NB4 (cell line): ENCODE measurements at regions not wholly inside any gene's neighbourhood (a gene's known extent, or its start where the extent isn't known, plus 50 kb on each side); places are given as distances from the start of the nearest gene placed in this dataset.

Source experiments
- DNase-seq: peaks from one replicate; pipeline ENCODE4 v3.0.0; 2010; ENCODE audit warnings: low read depth
- H3K4me3 ChIP-seq: one replicate; pipeline ENCODE4 v1.5.1; 2011; ENCODE audit warnings: mild to moderate bottlenecking, low read depth, low read length, moderate library complexity
- MYC ChIP-seq: IDR thresholded peaks from 2 replicates; pipeline ENCODE4 v1.6.1; 2011; ENCODE audit warnings: low read depth, low read length
- POLR2A ChIP-seq: IDR thresholded peaks from 2 replicates; pipeline ENCODE4 v1.6.1; 2011; ENCODE audit warnings: mild to moderate bottlenecking; ENCODE audit not compliant: insufficient read length; ENCODE audit errors: extremely low read depth
- TF ChIP-seq, protein P1 (sequence below): IDR thresholded peaks from 2 replicates; pipeline ENCODE4 v1.6.1; 2011; ENCODE audit warnings: low read depth, low read length
- TF ChIP-seq, protein P2 (sequence below): IDR thresholded peaks from one replicate; pipeline ENCODE4 v1.5.1; 2012; ENCODE audit warnings: low read depth, low read length

DNA sequence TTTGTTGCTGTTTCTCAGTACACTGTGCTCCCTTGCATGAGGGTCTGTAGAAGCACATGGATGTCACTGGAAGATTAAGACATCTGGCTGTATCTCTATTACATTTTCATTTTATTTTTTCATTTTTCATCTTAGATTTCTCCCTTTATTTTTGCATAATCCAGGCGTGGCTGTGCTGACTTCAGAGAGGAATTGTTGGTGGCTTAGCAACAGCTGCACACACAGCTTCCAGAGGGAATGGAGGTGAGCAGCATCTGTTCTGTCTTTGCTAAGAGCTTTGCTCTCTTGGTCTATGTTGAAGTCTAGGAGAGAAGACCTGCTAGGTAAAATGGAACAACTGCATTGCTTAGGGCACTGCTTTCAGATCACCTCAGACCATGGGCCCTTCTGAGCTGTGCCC lies 254.4 kb upstream of the SP4 start:
- H3K4me3 ChIP-seq = no peak overlapping the region
- no peak for TF ChIP-seq MYC
- no peak for TF ChIP-seq POLR2A
- TF ChIP-seq, protein P1, sequence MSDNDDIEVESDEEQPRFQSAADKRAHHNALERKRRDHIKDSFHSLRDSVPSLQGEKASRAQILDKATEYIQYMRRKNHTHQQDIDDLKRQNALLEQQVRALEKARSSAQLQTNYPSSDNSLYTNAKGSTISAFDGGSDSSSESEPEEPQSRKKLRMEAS = no peak
- TF ChIP-seq, protein P2, sequence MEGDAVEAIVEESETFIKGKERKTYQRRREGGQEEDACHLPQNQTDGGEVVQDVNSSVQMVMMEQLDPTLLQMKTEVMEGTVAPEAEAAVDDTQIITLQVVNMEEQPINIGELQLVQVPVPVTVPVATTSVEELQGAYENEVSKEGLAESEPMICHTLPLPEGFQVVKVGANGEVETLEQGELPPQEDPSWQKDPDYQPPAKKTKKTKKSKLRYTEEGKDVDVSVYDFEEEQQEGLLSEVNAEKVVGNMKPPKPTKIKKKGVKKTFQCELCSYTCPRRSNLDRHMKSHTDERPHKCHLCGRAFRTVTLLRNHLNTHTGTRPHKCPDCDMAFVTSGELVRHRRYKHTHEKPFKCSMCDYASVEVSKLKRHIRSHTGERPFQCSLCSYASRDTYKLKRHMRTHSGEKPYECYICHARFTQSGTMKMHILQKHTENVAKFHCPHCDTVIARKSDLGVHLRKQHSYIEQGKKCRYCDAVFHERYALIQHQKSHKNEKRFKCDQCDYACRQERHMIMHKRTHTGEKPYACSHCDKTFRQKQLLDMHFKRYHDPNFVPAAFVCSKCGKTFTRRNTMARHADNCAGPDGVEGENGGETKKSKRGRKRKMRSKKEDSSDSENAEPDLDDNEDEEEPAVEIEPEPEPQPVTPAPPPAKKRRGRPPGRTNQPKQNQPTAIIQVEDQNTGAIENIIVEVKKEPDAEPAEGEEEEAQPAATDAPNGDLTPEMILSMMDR = no peak
- DNase-seq = no peak

DNA sequence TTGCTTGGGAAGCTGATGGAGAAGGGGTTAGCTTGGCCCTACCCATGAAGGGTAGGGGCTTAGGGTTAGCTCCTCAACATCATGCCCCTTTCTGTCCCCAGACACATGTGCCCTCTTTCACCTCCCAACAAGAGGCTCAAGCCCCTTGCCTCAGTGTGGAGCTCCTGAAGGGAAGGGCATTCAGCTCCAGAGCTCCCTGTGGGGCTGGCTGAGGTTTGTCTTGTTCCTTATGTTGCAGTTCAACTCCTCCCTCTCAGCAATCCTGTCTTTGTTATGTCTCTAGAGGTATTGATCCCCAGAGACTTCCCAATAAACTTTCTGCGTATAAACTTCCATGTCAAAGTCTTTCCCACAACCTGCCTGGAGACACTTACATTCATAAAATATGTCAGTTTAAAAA lies 252.2 kb upstream of the SP4 start:
- TF ChIP-seq, protein P2 = no peak
- TF ChIP-seq, protein P1 = no peak
- TF ChIP-seq MYC (no peak), POLR2A (no peak)
- no peak overlapping the region for H3K4me3 ChIP-seq
- no peak for DNase-seq

DNA sequence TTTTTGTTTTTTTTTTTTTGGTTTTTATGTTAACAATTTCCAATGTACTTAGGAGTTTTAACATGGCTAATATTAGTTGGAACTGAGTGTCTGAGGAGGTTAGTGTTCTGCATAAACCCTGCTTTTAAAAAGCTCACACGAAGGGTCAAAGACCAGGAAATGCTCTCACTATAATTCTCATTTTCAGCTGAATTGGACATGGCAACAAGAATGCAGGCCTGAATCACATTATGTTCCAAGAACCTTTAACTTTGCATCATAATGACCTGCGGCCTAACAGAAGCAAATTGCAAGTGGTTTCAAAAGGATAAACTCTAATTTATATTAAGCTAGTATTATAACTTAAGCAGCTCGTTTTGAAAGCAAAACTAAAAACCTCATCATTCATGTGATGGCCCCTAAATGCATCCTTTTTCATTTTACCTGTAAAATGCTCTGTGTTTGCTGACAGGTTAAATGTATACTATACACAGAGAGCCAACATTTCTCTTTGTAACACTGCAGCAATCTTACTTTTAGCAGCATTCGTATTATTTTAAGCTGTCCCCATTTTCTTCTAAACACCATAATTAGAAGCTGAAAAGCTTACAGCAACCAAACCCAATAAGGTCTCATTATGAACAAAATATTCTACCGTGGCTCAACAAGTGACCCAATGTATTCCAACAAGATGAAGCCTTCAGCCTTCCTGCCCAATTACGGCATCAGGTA lies 242.8 kb upstream of the SP4 start:
- DNase-seq = no peak
- TF ChIP-seq MYC (no peak), POLR2A (no peak)
- TF ChIP-seq, protein P2 = no peak
- TF ChIP-seq, protein P1 = no peak
- H3K4me3 ChIP-seq = no peak overlapping the region

DNA sequence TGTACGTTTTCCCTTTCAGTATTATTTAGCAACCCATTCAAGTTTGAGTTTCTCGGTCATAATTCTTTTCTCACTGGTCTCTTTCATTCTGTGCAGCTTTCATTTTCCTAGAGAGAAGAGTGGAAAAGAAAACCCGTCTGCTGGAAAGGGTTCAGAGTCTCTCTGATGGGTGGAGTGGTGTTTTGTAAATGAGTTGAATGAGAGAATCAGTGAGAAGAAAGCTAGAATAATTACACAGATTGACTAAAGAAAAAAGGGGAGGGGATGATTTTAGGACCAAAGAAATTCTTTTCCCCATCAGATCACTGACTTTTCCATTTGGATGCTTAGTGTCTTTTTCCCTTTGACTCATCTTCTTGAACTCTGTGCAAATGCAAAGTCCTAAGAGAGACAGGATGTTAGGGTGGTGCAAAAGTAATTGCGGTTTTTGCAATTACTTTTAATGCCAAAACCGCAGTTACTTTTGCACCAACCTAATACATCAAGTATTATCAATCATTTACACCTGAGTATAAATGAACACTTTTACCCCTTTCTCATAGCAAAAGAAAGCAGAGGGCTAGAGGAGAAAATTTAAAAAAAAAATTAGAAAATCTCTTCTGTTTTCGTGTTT lies 242.1 kb upstream of the SP4 start:
- TF ChIP-seq, protein P2 = no peak
- TF ChIP-seq POLR2A = no peak
- TF ChIP-seq MYC = no peak
- TF ChIP-seq, protein P1 = no peak
- no peak for DNase-seq
- no peak overlapping the region for H3K4me3 ChIP-seq

DNA sequence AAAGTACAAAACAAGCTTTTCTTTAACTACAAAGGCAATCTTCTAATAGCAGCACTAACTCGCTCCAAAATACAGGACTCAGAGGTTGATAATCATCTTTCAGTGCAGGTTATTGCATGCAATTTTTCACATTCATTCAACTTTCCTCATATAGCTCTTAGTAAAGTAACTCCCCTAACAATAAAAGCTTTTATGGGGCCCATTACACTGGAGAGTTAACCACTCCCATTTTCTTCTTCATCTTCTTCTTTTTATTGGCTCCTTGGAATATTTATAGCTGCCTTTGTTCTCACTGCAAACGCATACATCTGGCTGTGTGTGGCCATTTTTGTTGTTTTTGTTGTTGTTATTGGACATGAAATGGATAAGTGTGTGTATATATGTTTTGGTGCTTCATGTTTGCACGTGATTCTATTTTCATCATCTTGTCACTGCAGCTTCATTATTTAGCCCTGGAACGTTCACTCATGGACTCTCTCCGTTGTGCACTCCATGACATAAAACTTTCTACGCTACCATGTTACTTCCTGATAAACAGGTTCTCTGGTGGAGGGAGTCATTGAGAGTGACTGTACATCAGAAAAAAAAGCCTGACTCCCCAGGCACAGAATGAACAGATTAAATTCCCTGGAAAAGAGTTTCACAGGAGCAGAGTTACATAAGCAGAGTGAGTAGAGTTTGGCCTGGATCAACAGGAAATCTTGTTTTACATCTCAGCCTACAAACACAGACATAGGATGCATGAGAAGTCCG lies 236.4 kb upstream of the SP4 start:
- no peak for DNase-seq
- TF ChIP-seq MYC (no peak), POLR2A (no peak)
- TF ChIP-seq, protein P2 = no peak
- TF ChIP-seq, protein P1 = no peak
- H3K4me3 ChIP-seq = no peak overlapping the region
